ENCODE measurements at regions not wholly inside any gene's neighbourhood (a gene's known extent, or its start where the extent isn't known, plus 50 kb on each side); places are given as distances from the start of the nearest gene placed in this dataset.
"Not testable (repeated sequence)": the region's sequence is repeated elsewhere in the genome, so short reads cannot be mapped to it uniquely, and the experiment has no call there.

DNA sequence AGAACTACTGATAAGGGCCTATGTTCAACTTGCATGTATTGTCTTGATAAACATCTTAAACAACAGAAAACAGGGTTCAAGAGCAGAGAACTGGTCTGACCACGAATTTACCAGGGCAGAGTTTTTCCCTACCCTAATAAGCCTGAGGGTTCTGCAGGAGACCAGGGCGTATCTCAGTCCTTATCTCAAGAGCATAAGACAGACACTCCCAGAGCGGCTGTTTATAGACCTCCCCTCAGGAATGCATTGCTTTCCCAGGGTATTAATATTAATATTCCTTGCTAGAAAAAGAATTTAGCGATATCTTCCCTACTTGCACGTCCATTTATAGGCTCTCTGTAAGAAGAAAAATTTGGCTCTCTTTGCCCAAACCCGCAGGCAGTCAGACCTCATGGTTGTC lies 637.2 kb downstream of the EPM2A start:
- H3K27ac Mint-ChIP-seq; H3K36me3 ChIP-seq (ENCODE audit: control insufficient read depth, insufficient read depth, low read length); H3K27me3 Mint-ChIP-seq; H3K36me3 Mint-ChIP-seq; H3K27ac ChIP-seq (ENCODE audit: insufficient read depth, low read length, poor library complexity, severe bottlenecking); H3K4me1 ChIP-seq (ENCODE audit: control insufficient read depth, insufficient read depth, low read length, poor library complexity, severe bottlenecking); H3K27me3 ChIP-seq (ENCODE audit: control insufficient read depth, insufficient read depth, low read length); ATAC-seq (ENCODE audit: low read depth in 2 of 2); H3K9me3 ChIP-seq (ENCODE audit: control insufficient read depth in 2 of 2, low read length in 2 of 2); H3K4me1 Mint-ChIP-seq; DNase-seq; H3K4me3 ChIP-seq (ENCODE audit: low read depth, low read length); H3K4me3 Mint-ChIP-seq: not testable (repeated sequence)
- H3K9me3 Mint-ChIP-seq: peaks cover 0 to 17% (median 4%) of the 10 kb centered on the region in 7 donors

DNA sequence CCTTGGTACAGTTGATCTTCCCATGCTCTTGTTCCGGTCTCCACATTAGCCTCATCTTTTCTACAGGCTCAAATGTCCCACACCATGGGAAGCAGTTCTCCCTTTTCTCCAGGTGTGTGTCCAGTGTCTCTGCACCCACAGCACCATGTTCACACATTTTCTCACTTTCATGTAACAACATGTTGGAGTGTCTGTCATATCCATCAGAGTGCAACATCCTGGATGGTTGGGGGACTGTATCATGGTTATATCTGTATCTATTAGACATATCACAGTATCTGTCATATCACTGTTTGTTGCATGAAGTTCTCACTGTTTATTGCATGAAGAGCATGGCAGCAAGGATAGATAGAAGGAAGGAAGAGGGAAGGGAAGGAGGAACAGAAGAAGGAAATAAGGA lies 635.6 kb downstream of the EPM2A start:
- ATAC-seq (ENCODE audit: low read depth in 2 of 2): no peak
- H3K27ac ChIP-seq (ENCODE audit: insufficient read depth, low read length, poor library complexity, severe bottlenecking): no peak overlapping the region
- Mint-ChIP-seq H3K27me3 (peaks cover 7% of the 10 kb centered on the region), H3K36me3 (no peaks in the 10 kb centered on the region), H3K27ac (no peak overlapping the region), H3K4me1 (no peaks in the 10 kb centered on the region), H3K9me3 (peaks cover 0 to 17% (median 4%) of the 10 kb centered on the region in 7 donors), H3K4me3 (no peak overlapping the region)
- H3K4me1 ChIP-seq (ENCODE audit: control insufficient read depth, insufficient read depth, low read length, poor library complexity, severe bottlenecking): no peaks in the 10 kb centered on the region
- no peaks in the 10 kb centered on the region for H3K27me3 ChIP-seq (ENCODE audit: control insufficient read depth, insufficient read depth, low read length)
- DNase-seq: no peak
- H3K9me3 ChIP-seq (ENCODE audit: control insufficient read depth in 2 of 2, low read length in 2 of 2): no peaks in the 10 kb centered on the region
- H3K36me3 ChIP-seq (ENCODE audit: control insufficient read depth, insufficient read depth, low read length): no peaks in the 10 kb centered on the region
- no peak overlapping the region for H3K4me3 ChIP-seq (ENCODE audit: low read depth, low read length)

GRCh38 chr6:145110109-145110508 lies 625.2 kb downstream of the EPM2A start:
- H3K9me3 ChIP-seq (ENCODE audit: control insufficient read depth in 2 of 2, low read length in 2 of 2): no peaks in the 10 kb centered on the region
- H3K27me3 Mint-ChIP-seq: no peaks in the 10 kb centered on the region
- H3K4me1 ChIP-seq (ENCODE audit: control insufficient read depth, insufficient read depth, low read length, poor library complexity, severe bottlenecking): no peaks in the 10 kb centered on the region
- no peak overlapping the region for H3K4me3 ChIP-seq (ENCODE audit: low read depth, low read length)
- no peaks in the 10 kb centered on the region for H3K36me3 ChIP-seq (ENCODE audit: control insufficient read depth, insufficient read depth, low read length)
- H3K9me3 Mint-ChIP-seq: peaks cover 0 to 2% (median 0%) of the 10 kb centered on the region in 7 donors
- no peak for ATAC-seq (ENCODE audit: low read depth in 2 of 2)
- H3K27ac ChIP-seq (ENCODE audit: insufficient read depth, low read length, poor library complexity, severe bottlenecking): no peak overlapping the region
- H3K4me1 Mint-ChIP-seq: no peaks in the 10 kb centered on the region
- DNase-seq: no peak
- H3K27ac Mint-ChIP-seq: no peak overlapping the region
- no peak overlapping the region for H3K4me3 Mint-ChIP-seq
- H3K36me3 Mint-ChIP-seq: no peaks in the 10 kb centered on the region
- no peaks in the 10 kb centered on the region for H3K27me3 ChIP-seq (ENCODE audit: control insufficient read depth, insufficient read depth, low read length)

GRCh38 chr6:145111407-145111806 lies 623.9 kb downstream of the EPM2A start:
- H3K36me3 ChIP-seq (ENCODE audit: control insufficient read depth, insufficient read depth, low read length); ATAC-seq (ENCODE audit: low read depth in 2 of 2); H3K4me3 ChIP-seq (ENCODE audit: low read depth, low read length); H3K4me1 ChIP-seq (ENCODE audit: control insufficient read depth, insufficient read depth, low read length, poor library complexity, severe bottlenecking); H3K36me3 Mint-ChIP-seq; H3K4me3 Mint-ChIP-seq; H3K4me1 Mint-ChIP-seq; H3K27me3 ChIP-seq (ENCODE audit: control insufficient read depth, insufficient read depth, low read length); H3K27me3 Mint-ChIP-seq; H3K9me3 Mint-ChIP-seq; DNase-seq; H3K9me3 ChIP-seq (ENCODE audit: control insufficient read depth in 2 of 2, low read length in 2 of 2); H3K27ac Mint-ChIP-seq; H3K27ac ChIP-seq (ENCODE audit: insufficient read depth, low read length, poor library complexity, severe bottlenecking): not testable (repeated sequence)

- Mint-ChIP-seq H3K36me3 (no peaks in the 10 kb centered on the region), H3K9me3 (peaks cover 0 to 1% (median 0%) of the 10 kb centered on the region in 7 donors), H3K4me1 (no peaks in the 10 kb centered on the region), H3K27me3 (no peaks in the 10 kb centered on the region), H3K27ac (no peak overlapping the region), H3K4me3 (no peak overlapping the region)
- H3K4me1 ChIP-seq (ENCODE audit: control insufficient read depth, insufficient read depth, low read length, poor library complexity, severe bottlenecking): no peaks in the 10 kb centered on the region
- no peaks in the 10 kb centered on the region for H3K9me3 ChIP-seq (ENCODE audit: control insufficient read depth in 2 of 2, low read length in 2 of 2)
- no peak for DNase-seq
- no peak overlapping the region for H3K27ac ChIP-seq (ENCODE audit: insufficient read depth, low read length, poor library complexity, severe bottlenecking)
- no peaks in the 10 kb centered on the region for H3K36me3 ChIP-seq (ENCODE audit: control insufficient read depth, insufficient read depth, low read length)
- no peak for ATAC-seq (ENCODE audit: low read depth in 2 of 2)
- H3K27me3 ChIP-seq (ENCODE audit: control insufficient read depth, insufficient read depth, low read length): no peaks in the 10 kb centered on the region
- H3K4me3 ChIP-seq (ENCODE audit: low read depth, low read length): no peak overlapping the region
Measured at GRCh38 chr6:145112711-145113148, 622.6 kb downstream of the EPM2A start.

DNA sequence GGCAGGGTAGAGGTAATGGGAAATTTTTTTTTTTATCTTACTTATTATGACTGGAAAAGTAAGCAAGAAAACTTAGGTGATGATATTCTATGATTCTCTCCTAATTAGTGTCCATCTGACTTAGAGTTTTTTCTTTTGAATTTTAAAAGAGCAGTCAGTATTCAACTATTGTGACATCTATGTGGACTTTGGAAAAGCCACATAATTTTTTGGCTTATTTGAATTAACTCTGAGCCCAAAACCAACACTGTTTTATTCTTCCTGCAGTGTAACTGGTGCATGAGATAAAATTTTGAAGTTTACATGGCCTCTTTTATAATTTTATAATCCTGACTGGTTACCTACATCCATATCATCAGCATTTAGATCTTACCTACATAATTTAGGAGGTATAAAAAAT lies 619.7 kb downstream of the EPM2A start:
- DNase-seq (no peak), ATAC-seq (ENCODE audit: low read depth in 2 of 2) (no peak)
- Mint-ChIP-seq H3K9me3 (peaks cover 0 to 1% (median 0%) of the 10 kb centered on the region in 7 donors), H3K27ac (no peak overlapping the region), H3K36me3 (no peaks in the 10 kb centered on the region), H3K4me1 (no peaks in the 10 kb centered on the region), H3K4me3 (no peak overlapping the region), H3K27me3 (no peaks in the 10 kb centered on the region)
- Histone ChIP-seq H3K27me3 (ENCODE audit: control insufficient read depth, insufficient read depth, low read length) (no peaks in the 10 kb centered on the region), H3K4me1 (ENCODE audit: control insufficient read depth, insufficient read depth, low read length, poor library complexity, severe bottlenecking) (no peaks in the 10 kb centered on the region), H3K27ac (ENCODE audit: insufficient read depth, low read length, poor library complexity, severe bottlenecking) (no peak overlapping the region), H3K9me3 (ENCODE audit: control insufficient read depth in 2 of 2, low read length in 2 of 2) (no peaks in the 10 kb centered on the region), H3K4me3 (ENCODE audit: low read depth, low read length) (no peak overlapping the region), H3K36me3 (ENCODE audit: control insufficient read depth, insufficient read depth, low read length) (no peaks in the 10 kb centered on the region)

- H3K9me3 ChIP-seq (ENCODE audit: control insufficient read depth in 2 of 2, low read length in 2 of 2): no peaks in the 10 kb centered on the region
- no peak overlapping the region for H3K27ac Mint-ChIP-seq
- no peak overlapping the region for H3K4me3 Mint-ChIP-seq
- no peak overlapping the region for H3K4me3 ChIP-seq (ENCODE audit: low read depth, low read length)
- H3K9me3 Mint-ChIP-seq: peaks cover 0 to 1% (median 0%) of the 10 kb centered on the region in 7 donors
- no peak for DNase-seq
- H3K36me3 ChIP-seq (ENCODE audit: control insufficient read depth, insufficient read depth, low read length): no peaks in the 10 kb centered on the region
- no peaks in the 10 kb centered on the region for H3K36me3 Mint-ChIP-seq
- H3K27me3 ChIP-seq (ENCODE audit: control insufficient read depth, insufficient read depth, low read length): no peaks in the 10 kb centered on the region
- H3K27ac ChIP-seq (ENCODE audit: insufficient read depth, low read length, poor library complexity, severe bottlenecking): no peak overlapping the region
- ATAC-seq (ENCODE audit: low read depth in 2 of 2): no peak
- no peaks in the 10 kb centered on the region for H3K4me1 ChIP-seq (ENCODE audit: control insufficient read depth, insufficient read depth, low read length, poor library complexity, severe bottlenecking)
- no peaks in the 10 kb centered on the region for H3K4me1 Mint-ChIP-seq
- H3K27me3 Mint-ChIP-seq: no peaks in the 10 kb centered on the region
Measured at GRCh38 chr6:145116591-145117178, 618.6 kb downstream of the EPM2A start.

- Histone ChIP-seq H3K9me3 (ENCODE audit: control insufficient read depth in 2 of 2, low read length in 2 of 2) (no peaks in the 10 kb centered on the region), H3K27ac (ENCODE audit: insufficient read depth, low read length, poor library complexity, severe bottlenecking) (no peak overlapping the region), H3K4me1 (ENCODE audit: control insufficient read depth, insufficient read depth, low read length, poor library complexity, severe bottlenecking) (no peaks in the 10 kb centered on the region), H3K4me3 (ENCODE audit: low read depth, low read length) (no peak overlapping the region), H3K36me3 (ENCODE audit: control insufficient read depth, insufficient read depth, low read length) (no peaks in the 10 kb centered on the region), H3K27me3 (ENCODE audit: control insufficient read depth, insufficient read depth, low read length) (no peaks in the 10 kb centered on the region)
- no peaks in the 10 kb centered on the region for H3K36me3 Mint-ChIP-seq
- H3K9me3 Mint-ChIP-seq: peaks cover 0 to 1% (median 0%) of the 10 kb centered on the region in 7 donors
- no peak overlapping the region for H3K27ac Mint-ChIP-seq
- H3K4me1 Mint-ChIP-seq: no peaks in the 10 kb centered on the region
- DNase-seq: no peak
- H3K27me3 Mint-ChIP-seq: no peaks in the 10 kb centered on the region
- no peak for ATAC-seq (ENCODE audit: low read depth in 2 of 2)
- H3K4me3 Mint-ChIP-seq: no peak overlapping the region
Measured at GRCh38 chr6:145118224-145118623, 617.1 kb downstream of the EPM2A start.
